DND-41 (cell line): ENCODE measurements at regions not wholly inside any gene's neighbourhood (a gene's known extent, or its start where the extent isn't known, plus 50 kb on each side); places are given as distances from the start of the nearest gene placed in this dataset.
A peak's percentile ranks its signal among the peaks of the same experiment; 100 is the strongest.

Source experiments
- ATAC-seq: fragments of 200-7000 bp; cut with Tn5 transposase; 3 replicates; pipeline ENCODE4 v1.9.1; 2021; ENCODE audit warnings: low read depth; ENCODE audit not compliant: insufficient read depth
- DNase-seq: peaks from one replicate; pipeline ENCODE4 v3.0.0-alpha.2; 2020
- H2AFZ ChIP-seq: 2 replicates; pipeline ENCODE4 v1.6.0; 2012; ENCODE audit warnings: low read depth, low read length
- H3K27ac ChIP-seq: 2 replicates; pipeline ENCODE4 v1.5.1; 2012; ENCODE audit warnings: low read length, inconsistent platforms
- H3K27me3 ChIP-seq: fragments of 200-600 bp; sonication (generic); 2 replicates; pipeline ENCODE4 v1.6.0; 2012; ENCODE audit warnings: low read length, mild to moderate bottlenecking, inconsistent platforms; ENCODE audit not compliant: insufficient read depth, poor library complexity
- H3K36me3 ChIP-seq: 2 replicates; pipeline ENCODE4 v1.5.1; 2012; ENCODE audit warnings: low read length, inconsistent platforms; ENCODE audit not compliant: insufficient read depth
- H3K4me1 ChIP-seq: 2 replicates; pipeline ENCODE4 v1.5.1; 2012; ENCODE audit warnings: mild to moderate bottlenecking, low read length; ENCODE audit not compliant: insufficient read depth
- H3K4me2 ChIP-seq: 2 replicates; pipeline ENCODE4 v1.6.0; 2012; ENCODE audit warnings: mild to moderate bottlenecking, moderate library complexity, low read length, inconsistent platforms; ENCODE audit not compliant: insufficient read depth
- H3K4me3 ChIP-seq, 2 experiments: fragments of 200-600 bp in 1 of 2; shearing (Covaris generic) in 1 of 2; 2 replicates each; pipeline ENCODE4 v1.5.1; 2012 to 2016; ENCODE audit warnings: inconsistent platforms in 2 of 2, low read length in 2 of 2, mild to moderate bottlenecking in 2 of 2, low read depth in 1 of 2, moderate library complexity in 1 of 2
- H3K79me2 ChIP-seq: 2 replicates; pipeline ENCODE4 v1.6.0; 2012; ENCODE audit warnings: low read length, inconsistent platforms; ENCODE audit not compliant: insufficient read depth
- H3K9ac ChIP-seq: 2 replicates; pipeline ENCODE4 v1.6.0; 2012; ENCODE audit warnings: low read depth, mild to moderate bottlenecking, inconsistent platforms, low read length, moderate library complexity
- H3K9me3 ChIP-seq: 2 replicates; pipeline ENCODE4 v1.5.1; 2012; ENCODE audit warnings: low read length, moderate library complexity, mild to moderate bottlenecking, inconsistent platforms; ENCODE audit not compliant: insufficient read depth, severe bottlenecking
- H4K20me1 ChIP-seq: 2 replicates; pipeline ENCODE4 v1.6.0; 2012; ENCODE audit warnings: low read length; ENCODE audit not compliant: insufficient read depth
- CTCF ChIP-seq: IDR thresholded peaks from 2 replicates; pipeline ENCODE4 v1.5.1; 2012; ENCODE audit warnings: borderline replicate concordance, low read length, moderate library complexity, mild to moderate bottlenecking; ENCODE audit not compliant: poor library complexity, severe bottlenecking; ENCODE audit errors: extremely low read depth
- EZH2 ChIP-seq: IDR thresholded peaks from 3 replicates; pipeline ENCODE4 v1.6.1; 2012; ENCODE audit warnings: borderline replicate concordance, low read depth, mild to moderate bottlenecking, moderate library complexity, low read length, inconsistent platforms; ENCODE audit not compliant: severe bottlenecking

- TF ChIP-seq CTCF = no peak
- no peak for TF ChIP-seq EZH2
- Histone ChIP-seq H3K79me2 (no peaks in the 10 kb centered on the region), H4K20me1 (no peaks in the 10 kb centered on the region), H3K4me1 (no peaks in the 10 kb centered on the region), H3K27ac (no peak overlapping the region), H3K36me3 (no peaks in the 10 kb centered on the region), H3K27me3 (no peaks in the 10 kb centered on the region), H3K4me3 (no peak overlapping the region), H2AFZ (no peak overlapping the region), H3K4me2 (no peak overlapping the region), H3K9me3 (no peaks in the 10 kb centered on the region), H3K9ac (no peak overlapping the region)
- ATAC-seq = no peak
- no peak for DNase-seq
Observed at GRCh38 chr6:106000935-106001334, 85.2 kb upstream of the PRDM1 start.

GRCh38 chr6:105997482-105997881 is 88.7 kb upstream of the PRDM1 start:
- ATAC-seq (no peak), DNase-seq (no peak)
- no peak for TF ChIP-seq EZH2
- no peak for TF ChIP-seq CTCF
- Histone ChIP-seq H2AFZ (no peak overlapping the region), H3K4me2 (no peak overlapping the region), H3K27ac (no peak overlapping the region), H3K36me3 (no peaks in the 10 kb centered on the region), H3K9me3 (no peaks in the 10 kb centered on the region), H3K79me2 (no peaks in the 10 kb centered on the region), H3K27me3 (peaks cover 4% of the 10 kb centered on the region), H3K9ac (no peak overlapping the region), H4K20me1 (no peaks in the 10 kb centered on the region), H3K4me1 (peaks cover 34% of the 10 kb centered on the region), H3K4me3 (no peak overlapping the region)

GRCh38 chr6:105995391-105995865 is 90.7 kb upstream of the PRDM1 start:
- DNase-seq (no peak), ATAC-seq (no peak)
- Histone ChIP-seq H2AFZ (peak overlapping the region; percentile 95), H3K4me3 (peak overlapping the region in 1 of 2 experiments; percentile 72; a peak in 3 of 4 replicates), H3K79me2 (no peaks in the 10 kb centered on the region), H3K36me3 (no peaks in the 10 kb centered on the region), H3K9ac (peak overlapping the region; percentile 79), H3K27ac (peak overlapping the region; percentile 94; the same call in 1 of the 2 replicates), H3K27me3 (peaks cover 4% of the 10 kb centered on the region), H3K9me3 (no peaks in the 10 kb centered on the region), H3K4me2 (peak overlapping the region; percentile 92), H3K4me1 (peaks cover 46% of the 10 kb centered on the region), H4K20me1 (no peaks in the 10 kb centered on the region)
- TF ChIP-seq EZH2 = no peak
- TF ChIP-seq CTCF = no peak
